ENCODE measurements at regions not wholly inside any gene's neighbourhood (a gene's known extent, or its start where the extent isn't known, plus 50 kb on each side); places are given as distances from the start of the nearest gene placed in this dataset.

DNA sequence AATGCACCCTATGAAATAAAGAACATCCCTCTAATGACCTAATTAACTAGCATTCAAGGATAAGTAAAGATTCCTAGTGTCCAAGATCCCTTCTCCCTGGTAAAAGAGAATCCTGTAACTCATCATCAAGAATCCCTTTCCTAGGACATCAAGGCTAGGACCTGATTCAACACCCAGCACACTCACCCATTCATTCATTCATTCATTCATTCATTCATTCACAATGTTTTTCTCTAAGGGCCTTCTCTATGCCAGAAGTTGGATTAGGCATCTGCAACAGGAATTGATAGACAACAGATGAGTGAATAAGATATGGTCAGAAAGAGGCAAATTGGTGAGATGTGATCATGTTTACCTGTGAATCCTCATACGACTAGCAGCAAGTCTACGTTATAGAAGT, 126.8 kb downstream of the OSR1 start:
- TF ChIP-seq, protein P1, sequence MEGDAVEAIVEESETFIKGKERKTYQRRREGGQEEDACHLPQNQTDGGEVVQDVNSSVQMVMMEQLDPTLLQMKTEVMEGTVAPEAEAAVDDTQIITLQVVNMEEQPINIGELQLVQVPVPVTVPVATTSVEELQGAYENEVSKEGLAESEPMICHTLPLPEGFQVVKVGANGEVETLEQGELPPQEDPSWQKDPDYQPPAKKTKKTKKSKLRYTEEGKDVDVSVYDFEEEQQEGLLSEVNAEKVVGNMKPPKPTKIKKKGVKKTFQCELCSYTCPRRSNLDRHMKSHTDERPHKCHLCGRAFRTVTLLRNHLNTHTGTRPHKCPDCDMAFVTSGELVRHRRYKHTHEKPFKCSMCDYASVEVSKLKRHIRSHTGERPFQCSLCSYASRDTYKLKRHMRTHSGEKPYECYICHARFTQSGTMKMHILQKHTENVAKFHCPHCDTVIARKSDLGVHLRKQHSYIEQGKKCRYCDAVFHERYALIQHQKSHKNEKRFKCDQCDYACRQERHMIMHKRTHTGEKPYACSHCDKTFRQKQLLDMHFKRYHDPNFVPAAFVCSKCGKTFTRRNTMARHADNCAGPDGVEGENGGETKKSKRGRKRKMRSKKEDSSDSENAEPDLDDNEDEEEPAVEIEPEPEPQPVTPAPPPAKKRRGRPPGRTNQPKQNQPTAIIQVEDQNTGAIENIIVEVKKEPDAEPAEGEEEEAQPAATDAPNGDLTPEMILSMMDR (IDR thresholded peaks at IDR 0.05): no peak
- no peak for TF ChIP-seq POLR2A (IDR thresholded peaks at IDR 0.05)

Measured in esophagus squamous epithelium (tissue), 4 donors.